Keratinocyte (primary cell): ENCODE measurements at regions not wholly inside any gene's neighbourhood (a gene's known extent, or its start where the extent isn't known, plus 50 kb on each side); places are given as distances from the start of the nearest gene placed in this dataset.

ENCODE experiments used
- DNase-seq: peaks from one replicate; pipeline ENCODE4 v3.0.0-alpha.2; 2011; ENCODE audit warnings: low read depth, missing footprints, low spot score
- FAIRE-seq: peaks from 2 replicates; lab custom pipeline; 2011; peaks lifted over from hg19 to GRCh38; lab: Jason Lieb, UNC
- H2AFZ ChIP-seq: 2 replicates; pipeline ENCODE4 v1.6.0; 2012; ENCODE audit warnings: low read length, control low read depth, inconsistent platforms; ENCODE audit not compliant: control insufficient read depth
- H3K27ac ChIP-seq: 2 replicates; pipeline ENCODE4 v1.5.1; 2011; ENCODE audit warnings: low read length; ENCODE audit not compliant: control insufficient read depth, insufficient read depth
- H3K27me3 ChIP-seq: 3 replicates; pipeline ENCODE4 v1.6.0; 2011; ENCODE audit warnings: low read length; ENCODE audit not compliant: control insufficient read depth, insufficient read depth; ENCODE audit errors: extremely low read depth
- H3K36me3 ChIP-seq, 2 experiments: 2 replicates in 1 of 2; 3 replicates in 1 of 2; pipeline ENCODE4 v1.5.1; 2011; ENCODE audit warnings: low read length in 2 of 2, mild to moderate bottlenecking in 1 of 2; ENCODE audit not compliant: control insufficient read depth in 2 of 2, insufficient read depth in 2 of 2; ENCODE audit errors: extremely low read depth in 1 of 2
- H3K4me1 ChIP-seq: 3 replicates; pipeline ENCODE4 v1.5.1; 2011; ENCODE audit warnings: low read length; ENCODE audit not compliant: control insufficient read depth, insufficient read depth; ENCODE audit errors: extremely low read depth
- H3K4me2 ChIP-seq: 3 replicates; pipeline ENCODE4 v1.6.0; 2011; ENCODE audit warnings: low read depth, low read length; ENCODE audit not compliant: control insufficient read depth, insufficient read depth; ENCODE audit errors: extremely low read depth
- H3K4me3 ChIP-seq, 3 experiments: fragments of 200-600 bp in 1 of 3; sonication (generic) in 1 of 3; 2 replicates in 2 of 3; 3 replicates in 1 of 3; pipeline ENCODE4 v1.5.1; 2011 to 2016; ENCODE audit warnings: low read length in 3 of 3, mild to moderate bottlenecking in 3 of 3, control low read depth in 2 of 3, inconsistent platforms in 1 of 3, low read depth in 1 of 3, mixed read lengths in 1 of 3, mixed run types in 1 of 3, moderate library complexity in 1 of 3; ENCODE audit not compliant: control insufficient read depth in 2 of 3, insufficient read depth in 2 of 3; ENCODE audit errors: extremely low read depth in 1 of 3
- H3K79me2 ChIP-seq: 2 replicates; pipeline ENCODE4 v1.6.0; 2012; ENCODE audit warnings: low read length; ENCODE audit not compliant: control insufficient read depth, insufficient read depth
- H3K9ac ChIP-seq: 3 replicates; pipeline ENCODE4 v1.6.0; 2011; ENCODE audit warnings: low read length; ENCODE audit not compliant: control insufficient read depth, insufficient read depth; ENCODE audit errors: extremely low read depth
- H3K9me1 ChIP-seq: 3 replicates; pipeline ENCODE4 v1.6.0; 2011; ENCODE audit warnings: low read length; ENCODE audit not compliant: control insufficient read depth, insufficient read depth; ENCODE audit errors: extremely low read depth
- H3K9me3 ChIP-seq: 2 replicates; pipeline ENCODE4 v1.5.1; 2012; ENCODE audit warnings: low read depth, low read length; ENCODE audit not compliant: control insufficient read depth
- H4K20me1 ChIP-seq: 3 replicates; pipeline ENCODE4 v1.6.0; 2011; ENCODE audit warnings: low read length; ENCODE audit not compliant: control insufficient read depth, insufficient read depth; ENCODE audit errors: extremely low read depth
- EZH2 ChIP-seq: IDR thresholded peaks from one replicate; pipeline ENCODE4 v1.6.1; 2012; ENCODE audit warnings: inconsistent platforms, mild to moderate bottlenecking, low read length, moderate library complexity
- dilution Hi-C: fragments of 300-500 bp; cut with MboI; formaldehyde crosslinking; loops from one replicate; pipeline ENCODE4 v1.7.0; 2020; ENCODE audit warnings: low sequenced_read_pairs; ENCODE audit not compliant: extremely low pct_ligation_motif_present
- TF ChIP-seq, protein P1 (sequence below), 3 experiments: IDR thresholded peaks in 1 of 3; conservative IDR thresholded peaks in 1 of 3; optimal IDR thresholded peaks in 1 of 3; 2 replicates in 2 of 3; 3 replicates in 1 of 3; pipeline versions ENCODE3 to v1.5.1; 2011; ENCODE audit warnings: low read length in 3 of 3, mild to moderate bottlenecking in 3 of 3, moderate library complexity in 2 of 3, control low read depth in 1 of 3, inconsistent platforms in 1 of 3; ENCODE audit not compliant: insufficient read depth in 2 of 3; ENCODE audit errors: extremely low read depth in 1 of 3

DNA sequence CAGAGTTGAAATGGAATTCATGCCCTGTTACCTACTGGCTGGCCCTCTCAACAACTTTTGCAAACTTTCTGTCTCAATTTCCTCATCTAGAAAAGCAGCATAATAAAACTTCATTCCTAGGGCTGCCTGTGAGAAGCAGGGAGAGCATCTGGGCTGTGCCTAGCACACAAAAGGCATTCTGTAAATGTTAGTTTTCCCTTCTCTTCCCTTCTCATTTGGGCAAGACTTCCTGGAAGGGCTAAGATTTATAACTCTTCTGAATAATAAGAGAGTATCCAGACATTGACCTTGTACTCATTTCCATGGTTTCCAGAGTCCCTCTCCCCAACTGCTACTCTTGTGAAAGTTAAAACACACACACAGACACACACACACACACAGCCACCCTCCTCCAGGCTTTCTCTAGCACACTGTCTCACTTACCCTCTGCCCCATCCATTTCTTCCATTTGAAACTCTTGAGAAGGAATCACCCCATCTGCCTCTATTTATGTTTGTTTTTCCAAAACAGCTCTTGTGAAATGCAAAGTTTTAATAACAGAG, 302.1 kb downstream of the SMAD2 start:
- no peak overlapping the region for H2AFZ ChIP-seq
- no peaks in the 10 kb centered on the region for H3K4me1 ChIP-seq
- DNase-seq, result no peak
- no peak overlapping the region for H3K27ac ChIP-seq
- H3K27me3 ChIP-seq, result no peaks in the 10 kb centered on the region
- no peaks in the 10 kb centered on the region for H3K36me3 ChIP-seq
- no peak overlapping the region for H3K4me3 ChIP-seq
- TF ChIP-seq, protein P1, sequence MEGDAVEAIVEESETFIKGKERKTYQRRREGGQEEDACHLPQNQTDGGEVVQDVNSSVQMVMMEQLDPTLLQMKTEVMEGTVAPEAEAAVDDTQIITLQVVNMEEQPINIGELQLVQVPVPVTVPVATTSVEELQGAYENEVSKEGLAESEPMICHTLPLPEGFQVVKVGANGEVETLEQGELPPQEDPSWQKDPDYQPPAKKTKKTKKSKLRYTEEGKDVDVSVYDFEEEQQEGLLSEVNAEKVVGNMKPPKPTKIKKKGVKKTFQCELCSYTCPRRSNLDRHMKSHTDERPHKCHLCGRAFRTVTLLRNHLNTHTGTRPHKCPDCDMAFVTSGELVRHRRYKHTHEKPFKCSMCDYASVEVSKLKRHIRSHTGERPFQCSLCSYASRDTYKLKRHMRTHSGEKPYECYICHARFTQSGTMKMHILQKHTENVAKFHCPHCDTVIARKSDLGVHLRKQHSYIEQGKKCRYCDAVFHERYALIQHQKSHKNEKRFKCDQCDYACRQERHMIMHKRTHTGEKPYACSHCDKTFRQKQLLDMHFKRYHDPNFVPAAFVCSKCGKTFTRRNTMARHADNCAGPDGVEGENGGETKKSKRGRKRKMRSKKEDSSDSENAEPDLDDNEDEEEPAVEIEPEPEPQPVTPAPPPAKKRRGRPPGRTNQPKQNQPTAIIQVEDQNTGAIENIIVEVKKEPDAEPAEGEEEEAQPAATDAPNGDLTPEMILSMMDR (optimal IDR thresholded peaks at IDR 0.05 in 1 of 3, IDR thresholded peaks at IDR 0.05 in 1 of 3, conservative IDR thresholded peaks at IDR 0.05 in 1 of 3; ENCODE audit: extremely low read depth in 1 of 3, insufficient read depth in 2 of 3, low read length in 3 of 3), result no peak
- no peak for TF ChIP-seq EZH2
- H4K20me1 ChIP-seq, result no peaks in the 10 kb centered on the region
- no peak overlapping the region for H3K4me2 ChIP-seq
- dilution Hi-C loops, result no loop called here
- H3K9me3 ChIP-seq, result no peaks in the 10 kb centered on the region
- no peaks in the 10 kb centered on the region for H3K79me2 ChIP-seq
- no peak for FAIRE-seq
- H3K9me1 ChIP-seq, result no peaks in the 10 kb centered on the region
- no peak overlapping the region for H3K9ac ChIP-seq

DNA sequence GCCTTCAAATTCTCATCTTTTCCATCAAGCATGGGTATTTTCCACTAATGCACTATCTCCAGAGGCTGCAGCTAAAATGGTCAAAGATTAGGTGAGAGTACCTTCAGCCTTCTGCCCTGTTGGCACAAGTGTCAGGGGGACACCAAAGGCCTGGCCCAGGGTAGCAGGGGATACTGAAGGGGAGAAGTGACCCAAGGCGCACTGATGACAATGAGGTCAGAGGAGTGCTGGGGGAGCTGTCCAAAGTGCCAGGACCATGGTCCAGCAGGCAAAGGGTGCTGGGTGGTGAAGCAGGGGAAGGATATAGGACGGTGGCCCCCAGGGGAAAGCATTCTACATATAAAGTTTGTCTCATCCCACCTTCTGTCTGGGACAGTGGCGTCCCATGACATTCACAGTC, 303.4 kb downstream of the SMAD2 start:
- H3K9ac ChIP-seq, result no peak overlapping the region
- H4K20me1 ChIP-seq, result no peaks in the 10 kb centered on the region
- no peaks in the 10 kb centered on the region for H3K79me2 ChIP-seq
- no peaks in the 10 kb centered on the region for H3K9me3 ChIP-seq
- no peaks in the 10 kb centered on the region for H3K9me1 ChIP-seq
- H3K27me3 ChIP-seq, result no peaks in the 10 kb centered on the region
- DNase-seq (no peak), FAIRE-seq (no peak)
- no peak overlapping the region for H2AFZ ChIP-seq
- TF ChIP-seq EZH2, result no peak
- TF ChIP-seq, protein P1 (optimal IDR thresholded peaks at IDR 0.05 in 1 of 3, IDR thresholded peaks at IDR 0.05 in 1 of 3, conservative IDR thresholded peaks at IDR 0.05 in 1 of 3; ENCODE audit: extremely low read depth in 1 of 3, insufficient read depth in 2 of 3, low read length in 3 of 3), result no peak
- H3K4me1 ChIP-seq, result no peaks in the 10 kb centered on the region
- H3K27ac ChIP-seq, result no peak overlapping the region
- H3K4me3 ChIP-seq, result no peak overlapping the region
- no peak overlapping the region for H3K4me2 ChIP-seq
- dilution Hi-C loops, result no loop called here
- H3K36me3 ChIP-seq, result no peaks in the 10 kb centered on the region
